CD1c-positive myeloid dendritic cell (primary cell): ENCODE measurements at regions not wholly inside any gene's neighbourhood (a gene's known extent, or its start where the extent isn't known, plus 50 kb on each side); places are given as distances from the start of the nearest gene placed in this dataset.
A peak's percentile ranks its signal among the peaks of the same experiment; 100 is the strongest.

Source experiments
- DNase-seq: peaks from one replicate; pipeline ENCODE4 v3.0.0-alpha.2; 2016; ENCODE audit errors: extremely low spot score

DNA sequence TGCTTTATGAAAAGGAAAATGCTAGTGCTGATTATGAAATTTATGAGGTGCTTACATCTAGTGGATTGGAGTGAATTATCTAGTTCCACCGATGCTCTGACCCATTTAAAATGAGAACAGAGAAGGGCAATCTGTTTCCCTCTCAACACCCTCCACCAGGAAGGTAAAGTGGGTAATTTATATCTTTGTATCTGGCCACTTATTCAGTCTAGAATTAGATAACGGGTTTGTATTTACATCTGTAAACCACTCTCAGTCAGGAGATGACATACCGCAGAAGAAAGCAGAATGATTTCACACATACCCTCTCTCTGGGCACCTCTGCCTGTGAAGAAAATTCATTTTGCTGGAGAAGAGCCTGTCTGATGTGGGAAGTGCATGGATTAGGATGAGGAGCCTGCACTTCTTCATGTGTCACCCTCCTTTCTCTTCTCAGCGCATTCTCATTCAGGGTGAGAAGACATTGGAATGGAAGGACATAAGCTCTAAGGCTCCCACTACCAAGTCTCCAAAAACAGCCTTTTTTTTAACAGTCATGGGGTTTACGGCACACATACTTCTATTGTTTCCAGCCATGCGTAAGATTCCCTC is 646.7 kb upstream of the SALL1 start:
- no peak for DNase-seq

GRCh38 chr16:51779240-51779639 is 628.2 kb upstream of the SALL1 start:
- no peak for DNase-seq

GRCh38 chr16:51773071-51773890 is 622.2 kb upstream of the SALL1 start:
- no peak for DNase-seq

- DNase-seq: no peak
Measured at GRCh38 chr16:51766739-51767138, 615.7 kb upstream of the SALL1 start.

- no peak for DNase-seq
Measured at GRCh38 chr16:51763072-51763661, 612.1 kb upstream of the SALL1 start.

GRCh38 chr16:51762081-51762996 is 611.3 kb upstream of the SALL1 start:
- peak; percentile 51 for DNase-seq

GRCh38 chr16:51761001-51761400 is 609.9 kb upstream of the SALL1 start:
- DNase-seq: no peak

- no peak for DNase-seq
Measured at GRCh38 chr16:51759999-51760398, 608.9 kb upstream of the SALL1 start.

GRCh38 chr16:51759329-51759728 is 608.3 kb upstream of the SALL1 start:
- DNase-seq: no peak

DNA sequence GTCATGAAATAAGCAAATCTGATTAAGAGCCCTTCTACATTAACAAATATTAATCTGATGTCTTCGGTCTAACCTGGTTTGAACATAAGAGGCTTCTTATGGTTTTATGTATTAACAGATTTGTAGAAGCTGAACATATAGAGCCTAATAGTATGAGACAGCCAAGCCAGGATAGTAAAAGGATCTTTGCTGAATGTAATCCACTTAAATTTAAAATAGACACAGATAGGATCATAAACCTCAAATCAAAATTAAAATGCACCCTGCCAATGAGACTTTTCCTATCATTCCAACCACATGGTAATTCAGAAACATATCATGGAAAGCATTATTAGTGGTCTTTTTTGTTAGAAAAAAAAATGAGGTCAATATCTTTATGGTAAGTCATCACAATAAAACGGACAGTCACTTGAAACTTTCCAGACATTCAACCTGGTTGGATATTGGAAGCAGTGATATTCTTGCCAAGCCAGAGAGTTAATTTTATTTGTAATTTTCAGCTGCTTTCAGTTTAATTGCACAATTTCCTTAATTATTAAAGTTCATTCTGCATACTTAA is 606.9 kb upstream of the SALL1 start:
- DNase-seq: no peak

- DNase-seq: no peak
Measured at GRCh38 chr16:51757505-51757904, 606.4 kb upstream of the SALL1 start.

DNA sequence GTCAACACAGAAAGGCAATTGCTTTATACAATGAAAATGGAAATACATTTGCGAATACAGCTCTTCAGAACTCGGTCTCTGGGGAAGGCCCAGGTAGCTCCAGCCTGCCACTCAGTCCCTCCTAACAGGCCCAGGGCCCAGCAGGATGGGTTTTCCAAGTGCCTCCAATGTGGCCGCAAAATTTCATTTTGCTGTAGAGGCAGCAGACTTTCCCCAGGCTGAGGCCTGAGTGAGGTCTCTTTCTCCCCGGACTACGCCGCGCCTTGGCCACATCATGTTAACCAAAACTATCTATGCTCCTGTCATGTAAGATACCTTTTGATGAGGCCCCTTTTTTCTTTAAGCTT is 606.0 kb upstream of the SALL1 start:
- DNase-seq: no peak

DNA sequence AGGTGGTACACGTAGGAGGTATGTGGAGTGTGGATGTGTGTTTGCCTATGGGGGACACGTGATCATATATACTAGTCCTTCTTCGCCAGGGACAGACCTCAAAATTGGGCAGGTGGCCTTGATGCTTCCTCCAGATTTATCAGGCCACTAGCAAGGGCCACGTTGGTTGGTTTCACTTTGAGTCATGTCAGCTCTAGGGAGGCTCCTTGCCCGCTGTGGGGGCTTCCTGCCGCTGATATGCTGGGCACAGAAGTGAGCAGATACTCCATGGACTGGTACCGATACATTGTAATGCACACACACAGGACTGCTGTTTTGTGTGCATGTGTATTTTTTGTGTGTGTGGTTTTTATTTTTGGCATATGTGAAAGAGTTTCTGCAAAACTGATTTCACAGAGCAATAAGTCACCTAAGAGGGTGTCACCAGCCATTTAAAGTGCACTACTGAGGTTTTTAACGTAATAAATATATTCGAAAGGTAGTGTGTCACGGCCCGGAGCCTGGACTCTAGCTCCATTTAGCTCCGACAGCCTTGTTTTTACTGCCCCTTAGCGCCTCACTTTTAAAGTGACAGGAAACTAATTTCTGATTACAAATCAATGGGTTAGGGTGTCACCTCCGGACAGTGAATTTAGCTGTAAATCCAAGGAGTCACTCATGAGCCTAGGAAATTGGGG is 605.5 kb upstream of the SALL1 start:
- DNase-seq: no peak

GRCh38 chr16:51755577-51756355 is 604.7 kb upstream of the SALL1 start:
- no peak for DNase-seq

DNA sequence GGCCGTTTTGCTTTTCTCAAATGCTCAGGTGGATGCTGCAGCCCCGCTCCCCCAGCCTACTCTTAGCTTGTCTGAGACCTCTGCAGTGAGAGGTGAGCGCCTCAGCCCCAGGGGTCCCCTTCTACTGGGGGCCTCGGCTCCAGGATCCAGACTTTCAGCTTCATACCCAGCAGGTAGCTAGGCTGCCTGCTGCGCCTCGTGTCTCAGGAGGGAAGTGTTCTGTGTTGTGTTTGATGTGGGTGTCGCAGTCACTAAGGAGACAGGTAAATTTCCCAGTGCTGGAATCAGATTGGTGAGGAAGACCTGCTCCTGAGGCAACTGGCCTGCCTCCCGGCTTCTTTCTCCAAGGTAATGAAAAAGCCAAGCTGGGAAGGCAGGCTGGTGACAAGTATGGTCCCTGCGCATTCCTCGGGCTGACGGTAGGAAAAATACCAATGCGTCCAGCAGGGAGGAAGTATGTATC is 604.0 kb upstream of the SALL1 start:
- DNase-seq: no peak

DNA sequence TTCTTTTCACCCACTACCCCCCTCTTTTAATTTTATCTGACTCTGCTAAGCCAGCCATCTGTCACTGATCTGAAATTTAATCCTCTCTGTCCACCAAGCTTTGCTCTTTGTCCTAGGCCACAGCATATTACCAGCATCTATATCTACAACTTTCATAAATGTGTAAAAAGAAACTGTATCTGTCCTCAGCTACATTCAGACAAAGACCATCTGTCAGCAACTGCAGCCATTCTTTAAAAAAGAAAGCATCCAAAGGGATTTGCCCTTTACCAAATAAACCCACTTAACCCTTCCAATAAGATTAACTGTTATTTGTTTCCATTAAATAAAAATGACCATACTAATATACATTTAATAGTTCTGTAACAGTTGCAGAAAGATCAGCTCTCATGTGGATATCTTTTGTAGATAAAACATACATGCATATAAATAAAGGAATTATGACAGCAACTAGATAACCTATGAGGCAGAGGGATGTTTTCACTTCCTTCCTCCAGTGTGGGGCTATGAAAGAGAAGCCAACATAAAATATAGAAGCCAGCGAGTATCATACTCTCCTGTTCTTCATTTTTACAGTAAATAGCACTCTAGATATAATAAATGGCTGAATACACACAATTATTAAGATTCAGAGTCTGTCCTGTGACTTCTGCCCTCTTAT is 602.5 kb upstream of the SALL1 start:
- DNase-seq: no peak

- no peak for DNase-seq
Measured at GRCh38 chr16:51752438-51752995, 601.4 kb upstream of the SALL1 start.

- no peak for DNase-seq
Measured at GRCh38 chr16:51747329-51747728, 596.3 kb upstream of the SALL1 start.

DNA sequence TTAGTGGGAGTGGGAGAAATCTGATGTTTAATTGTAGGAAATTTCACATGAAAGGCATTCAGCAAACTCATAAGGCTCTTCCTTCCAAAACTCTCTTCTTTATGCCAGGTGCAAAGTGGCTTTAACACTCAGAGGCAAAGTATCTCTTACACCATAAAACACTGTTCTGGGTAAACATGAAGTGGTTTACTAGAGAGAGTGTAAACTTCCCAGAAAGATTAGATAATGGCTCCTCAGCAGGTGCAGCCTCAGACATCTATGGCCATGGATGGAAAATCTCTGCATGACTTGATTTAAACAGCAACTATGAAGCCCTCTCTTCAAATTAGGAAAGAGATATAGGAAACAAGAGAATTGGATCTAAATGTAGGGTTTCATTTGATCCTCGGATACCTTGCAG is 583.1 kb upstream of the SALL1 start:
- no peak for DNase-seq

DNA sequence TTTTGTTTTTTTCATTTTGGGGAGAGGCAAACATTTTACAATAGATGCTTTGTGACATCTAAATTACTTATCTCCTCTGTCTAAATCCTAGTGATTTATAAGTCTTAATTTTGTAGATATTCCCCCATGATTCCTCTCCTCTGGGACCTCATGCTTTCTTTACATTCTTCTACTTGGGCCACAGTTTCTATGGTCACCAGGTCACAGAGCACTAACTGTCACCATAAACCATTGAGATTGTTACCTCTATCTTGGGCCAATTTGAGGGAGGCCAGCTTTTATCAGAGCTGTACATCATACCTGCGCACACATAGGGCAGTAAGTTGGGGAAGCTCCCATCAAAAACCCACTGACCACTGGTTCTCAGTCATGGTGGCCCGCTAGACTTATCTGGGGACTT is 582.1 kb upstream of the SALL1 start:
- DNase-seq: no peak
